ENCODE measurements at regions not wholly inside any gene's neighbourhood (a gene's known extent, or its start where the extent isn't known, plus 50 kb on each side); places are given as distances from the start of the nearest gene placed in this dataset.

DNA sequence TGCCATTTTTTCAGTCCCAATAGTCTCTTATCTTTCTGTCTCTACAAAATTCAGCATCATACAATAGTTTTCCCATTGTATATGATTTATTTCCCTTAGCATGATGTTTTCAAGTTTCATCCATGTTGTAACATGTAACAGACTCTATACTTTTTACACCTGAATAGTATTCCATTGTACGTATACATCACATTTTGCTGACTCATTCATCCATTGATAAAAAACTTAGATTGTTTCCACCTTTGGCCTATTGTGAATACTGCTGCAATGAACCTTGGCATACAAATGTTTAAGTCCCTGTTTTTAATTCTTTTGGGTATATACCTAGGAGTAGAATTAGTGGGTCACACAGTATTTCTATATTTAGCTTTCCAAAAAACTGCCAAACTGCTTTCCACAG lies 349.3 kb upstream of the CDH2 start:
- TF ChIP-seq CTCF (conservative IDR thresholded peaks at IDR 0.05; ENCODE audit: low read depth, low read length) = no peak
- no peak for TF ChIP-seq EZH2 (IDR thresholded peaks at IDR 0.05; ENCODE audit: borderline replicate concordance, low read depth, low read length, poor library complexity, severe bottlenecking)

All from A673 (cell line).